ENCODE measurements at regions not wholly inside any gene's neighbourhood (a gene's known extent, or its start where the extent isn't known, plus 50 kb on each side); places are given as distances from the start of the nearest gene placed in this dataset.

GRCh38 chr5:158525663-158526062, 574.1 kb downstream of the EBF1 start:
- Histone ChIP-seq H3K4me1 (no peaks in the 10 kb centered on the region), H3K4me3 (no peak overlapping the region), H3K27me3 (no peaks in the 10 kb centered on the region), H3K36me3 (no peaks in the 10 kb centered on the region), H3K9me3 (no peaks in the 10 kb centered on the region), H3K27ac (no peak overlapping the region)
- intact Hi-C loops (cut with DNase I; ENCODE audit: low total_unique reads), result no loop called here
- no peak for DNase-seq
- TF ChIP-seq, protein P1, sequence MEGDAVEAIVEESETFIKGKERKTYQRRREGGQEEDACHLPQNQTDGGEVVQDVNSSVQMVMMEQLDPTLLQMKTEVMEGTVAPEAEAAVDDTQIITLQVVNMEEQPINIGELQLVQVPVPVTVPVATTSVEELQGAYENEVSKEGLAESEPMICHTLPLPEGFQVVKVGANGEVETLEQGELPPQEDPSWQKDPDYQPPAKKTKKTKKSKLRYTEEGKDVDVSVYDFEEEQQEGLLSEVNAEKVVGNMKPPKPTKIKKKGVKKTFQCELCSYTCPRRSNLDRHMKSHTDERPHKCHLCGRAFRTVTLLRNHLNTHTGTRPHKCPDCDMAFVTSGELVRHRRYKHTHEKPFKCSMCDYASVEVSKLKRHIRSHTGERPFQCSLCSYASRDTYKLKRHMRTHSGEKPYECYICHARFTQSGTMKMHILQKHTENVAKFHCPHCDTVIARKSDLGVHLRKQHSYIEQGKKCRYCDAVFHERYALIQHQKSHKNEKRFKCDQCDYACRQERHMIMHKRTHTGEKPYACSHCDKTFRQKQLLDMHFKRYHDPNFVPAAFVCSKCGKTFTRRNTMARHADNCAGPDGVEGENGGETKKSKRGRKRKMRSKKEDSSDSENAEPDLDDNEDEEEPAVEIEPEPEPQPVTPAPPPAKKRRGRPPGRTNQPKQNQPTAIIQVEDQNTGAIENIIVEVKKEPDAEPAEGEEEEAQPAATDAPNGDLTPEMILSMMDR (IDR thresholded peaks at IDR 0.05), result no peak

- no peaks in the 10 kb centered on the region for H3K4me1 ChIP-seq
- DNase-seq, result no peak
- peaks cover 0 to 3% of the 10 kb centered on the region in 2 donors for H3K27me3 ChIP-seq
- TF ChIP-seq, protein P1 (IDR thresholded peaks at IDR 0.05), result no peak
- no peak overlapping the region for H3K27ac ChIP-seq
- intact Hi-C loops (cut with DNase I; ENCODE audit: low total_unique reads), result no loop called here
- H3K4me3 ChIP-seq, result no peak overlapping the region
- no peaks in the 10 kb centered on the region for H3K36me3 ChIP-seq
- H3K9me3 ChIP-seq, result no peaks in the 10 kb centered on the region
These were observed 575.6 kb downstream of the EBF1 start for GRCh38 chr5:158524070-158524469.

DNA sequence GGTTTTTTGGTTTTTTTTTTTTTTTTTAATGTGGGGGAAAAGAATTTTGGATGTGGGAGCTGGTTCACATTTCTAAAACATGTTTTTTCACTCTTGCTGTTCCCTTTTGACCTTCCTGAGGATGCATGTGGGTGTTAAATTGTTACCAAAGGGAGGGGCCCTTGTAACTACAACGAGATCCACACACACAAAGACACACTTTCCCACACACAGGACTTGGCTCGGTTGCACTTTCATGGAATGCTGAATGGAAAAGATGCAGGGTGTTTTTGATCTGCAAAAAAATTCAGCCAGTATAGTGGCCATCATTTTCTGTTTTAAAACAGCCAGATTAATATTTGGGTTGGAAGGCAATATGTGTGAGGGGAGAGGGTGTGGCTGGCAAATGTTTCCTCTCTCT, 576.9 kb downstream of the EBF1 start:
- TF ChIP-seq, protein P1 (IDR thresholded peaks at IDR 0.05), result no peak
- Histone ChIP-seq H3K9me3 (no peaks in the 10 kb centered on the region), H3K27me3 (peaks cover 0 to 3% of the 10 kb centered on the region in 2 donors), H3K4me3 (no peak overlapping the region), H3K27ac (no peak overlapping the region), H3K4me1 (no peaks in the 10 kb centered on the region), H3K36me3 (no peaks in the 10 kb centered on the region)
- intact Hi-C loops (cut with DNase I; ENCODE audit: low total_unique reads), result no loop called here
- DNase-seq, result no peak

- Histone ChIP-seq H3K4me3 (no peak overlapping the region), H3K9me3 (no peaks in the 10 kb centered on the region), H3K27ac (no peak overlapping the region), H3K27me3 (peaks cover 0 to 3% of the 10 kb centered on the region in 2 donors), H3K4me1 (no peaks in the 10 kb centered on the region), H3K36me3 (no peaks in the 10 kb centered on the region)
- intact Hi-C loops (cut with DNase I; ENCODE audit: low total_unique reads), result no loop called here
- no peak for DNase-seq
- TF ChIP-seq, protein P1 (IDR thresholded peaks at IDR 0.05), result no peak
These were observed 577.7 kb downstream of the EBF1 start for GRCh38 chr5:158521995-158522394.

- H3K9me3 ChIP-seq, result no peaks in the 10 kb centered on the region
- H3K27ac ChIP-seq, result no peak overlapping the region
- intact Hi-C loops (cut with DNase I; ENCODE audit: low total_unique reads), result no loop called here
- peaks cover 0 to 3% of the 10 kb centered on the region in 2 donors for H3K27me3 ChIP-seq
- H3K4me3 ChIP-seq, result no peak overlapping the region
- H3K4me1 ChIP-seq, result no peaks in the 10 kb centered on the region
- peak in 1 of 2 donors; percentile 49 for DNase-seq
- TF ChIP-seq, protein P1 (IDR thresholded peaks at IDR 0.05), result no peak
- H3K36me3 ChIP-seq, result no peaks in the 10 kb centered on the region
These were observed 580.2 kb downstream of the EBF1 start for GRCh38 chr5:158519433-158520021.

- Histone ChIP-seq H3K36me3 (no peaks in the 10 kb centered on the region), H3K4me1 (no peaks in the 10 kb centered on the region), H3K27me3 (peaks cover 0 to 3% of the 10 kb centered on the region in 2 donors), H3K4me3 (no peak overlapping the region), H3K27ac (no peak overlapping the region), H3K9me3 (no peaks in the 10 kb centered on the region)
- intact Hi-C loops (cut with DNase I; ENCODE audit: low total_unique reads), result no loop called here
- DNase-seq, result no peak
- TF ChIP-seq, protein P1 (IDR thresholded peaks at IDR 0.05), result no peak
These were observed 583.2 kb downstream of the EBF1 start for GRCh38 chr5:158516521-158516920.

Measured in tibial artery (tissue), 4 donors.